GM20000 (cell line): ENCODE measurements at regions not wholly inside any gene's neighbourhood (a gene's known extent, or its start where the extent isn't known, plus 50 kb on each side); places are given as distances from the start of the nearest gene placed in this dataset.

Source experiments
- DNase-seq: peaks from one replicate; pipeline ENCODE4 v3.0.0; 2012; ENCODE audit warnings: low spot score
- TF ChIP-seq, protein P1 (sequence below): IDR thresholded peaks from 2 replicates; pipeline ENCODE4 v1.5.1; 2012; ENCODE audit warnings: mild to moderate bottlenecking, control low read depth; ENCODE audit errors: extremely low read depth, missing control alignments

DNA sequence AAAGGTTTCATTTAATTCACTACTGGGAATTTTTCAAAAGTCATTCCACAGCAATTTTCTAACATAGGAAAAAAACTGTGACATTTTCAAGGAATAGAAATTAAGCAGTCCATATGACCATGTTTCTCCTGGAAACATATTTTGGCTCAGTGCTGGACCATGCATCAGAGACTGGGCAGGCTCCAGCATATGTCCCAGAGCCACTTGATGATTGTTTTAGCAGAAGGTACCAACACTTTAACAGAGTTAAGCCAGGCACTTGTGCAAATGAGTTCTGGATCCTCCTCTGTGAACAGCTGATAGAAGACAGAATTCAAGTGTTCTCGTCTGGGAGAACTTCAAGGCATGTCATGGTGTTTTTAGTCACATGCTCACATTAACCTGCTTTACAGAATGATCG is 516.3 kb downstream of the COL12A1 start:
- TF ChIP-seq, protein P1, sequence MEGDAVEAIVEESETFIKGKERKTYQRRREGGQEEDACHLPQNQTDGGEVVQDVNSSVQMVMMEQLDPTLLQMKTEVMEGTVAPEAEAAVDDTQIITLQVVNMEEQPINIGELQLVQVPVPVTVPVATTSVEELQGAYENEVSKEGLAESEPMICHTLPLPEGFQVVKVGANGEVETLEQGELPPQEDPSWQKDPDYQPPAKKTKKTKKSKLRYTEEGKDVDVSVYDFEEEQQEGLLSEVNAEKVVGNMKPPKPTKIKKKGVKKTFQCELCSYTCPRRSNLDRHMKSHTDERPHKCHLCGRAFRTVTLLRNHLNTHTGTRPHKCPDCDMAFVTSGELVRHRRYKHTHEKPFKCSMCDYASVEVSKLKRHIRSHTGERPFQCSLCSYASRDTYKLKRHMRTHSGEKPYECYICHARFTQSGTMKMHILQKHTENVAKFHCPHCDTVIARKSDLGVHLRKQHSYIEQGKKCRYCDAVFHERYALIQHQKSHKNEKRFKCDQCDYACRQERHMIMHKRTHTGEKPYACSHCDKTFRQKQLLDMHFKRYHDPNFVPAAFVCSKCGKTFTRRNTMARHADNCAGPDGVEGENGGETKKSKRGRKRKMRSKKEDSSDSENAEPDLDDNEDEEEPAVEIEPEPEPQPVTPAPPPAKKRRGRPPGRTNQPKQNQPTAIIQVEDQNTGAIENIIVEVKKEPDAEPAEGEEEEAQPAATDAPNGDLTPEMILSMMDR = no peak
- DNase-seq = no peak

- no peak for DNase-seq
- TF ChIP-seq, protein P1 = no peak
Observed at GRCh38 chr6:74677463-74677862, 528.4 kb downstream of the COL12A1 start.

GRCh38 chr6:74676906-74677305 is 528.9 kb downstream of the COL12A1 start:
- no peak for DNase-seq
- TF ChIP-seq, protein P1 = no peak

GRCh38 chr6:74674377-74674776 is 531.5 kb downstream of the COL12A1 start:
- DNase-seq = no peak
- TF ChIP-seq, protein P1 = no peak

DNA sequence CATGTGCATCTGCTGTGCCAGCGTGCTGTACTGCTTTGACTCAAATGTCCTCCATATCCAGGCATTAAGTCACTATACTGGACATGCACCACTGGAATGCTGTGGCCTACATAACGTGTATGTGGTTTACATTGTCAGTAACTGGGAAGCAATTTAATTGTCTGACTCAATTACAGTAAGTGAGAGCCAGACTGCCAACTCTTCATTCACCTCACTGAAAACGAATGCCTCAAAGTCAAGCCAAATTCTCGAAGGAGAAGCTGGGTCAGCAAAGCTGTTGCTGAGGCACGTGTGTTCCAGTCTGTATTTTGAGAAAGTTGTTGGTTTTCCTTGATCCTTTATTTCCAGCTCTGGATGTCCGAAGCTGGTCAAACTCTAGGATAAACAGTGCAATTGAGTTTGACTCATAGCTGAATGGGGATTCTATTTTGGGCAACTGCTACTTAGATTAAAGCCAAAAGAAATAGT is 534.3 kb downstream of the COL12A1 start:
- TF ChIP-seq, protein P1 = no peak
- DNase-seq = no peak

GRCh38 chr6:74658391-74658790 is 547.5 kb downstream of the COL12A1 start:
- DNase-seq = no peak
- TF ChIP-seq, protein P1 = no peak

DNA sequence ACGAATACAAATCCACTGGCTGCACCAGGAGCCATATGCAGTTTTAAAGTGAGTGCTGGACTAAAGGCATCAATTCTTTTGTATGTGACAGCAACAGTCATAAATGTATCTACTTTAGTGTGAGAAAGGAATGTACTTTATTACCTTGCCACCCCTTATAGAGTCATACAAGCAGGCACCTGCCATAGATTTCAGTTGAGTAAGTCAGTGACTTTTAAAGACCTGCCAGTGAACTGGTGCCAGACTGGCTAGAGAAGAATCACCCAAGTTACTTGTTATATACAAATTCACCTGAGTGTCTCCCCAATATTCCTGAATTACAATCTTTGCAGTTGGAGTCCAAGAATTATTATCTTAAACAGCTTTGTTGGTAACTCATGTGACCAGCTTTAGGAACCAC is 547.9 kb downstream of the COL12A1 start:
- TF ChIP-seq, protein P1 = no peak
- DNase-seq = no peak

GRCh38 chr6:74657011-74657410 is 548.8 kb downstream of the COL12A1 start:
- DNase-seq = no peak
- TF ChIP-seq, protein P1 = no peak
